RWPE2 (cell line): ENCODE measurements at regions not wholly inside any gene's neighbourhood (a gene's known extent, or its start where the extent isn't known, plus 50 kb on each side); places are given as distances from the start of the nearest gene placed in this dataset.

ENCODE experiments used
- ATAC-seq: fragments of 200-7000 bp; cut with Tn5 transposase; 3 replicates; pipeline ENCODE4 v1.9.1; 2021; ENCODE audit warnings: low read depth
- DNase-seq: peaks from one replicate; pipeline ENCODE4 v3.0.0-alpha.2; 2020; ENCODE audit warnings: low spot score
- H3K27ac ChIP-seq: fragments of 450-650 bp; 2 replicates; pipeline ENCODE4 v1.5.1; 2017; ENCODE audit warnings: mild to moderate bottlenecking; ENCODE audit not compliant: poor library complexity, severe bottlenecking
- H3K27me3 ChIP-seq: fragments of 250-450 bp; sonication (Bioruptor Pico); 2 replicates; pipeline ENCODE4 v1.5.1; 2021; ENCODE audit warnings: mild to moderate bottlenecking, moderate library complexity; ENCODE audit not compliant: insufficient read depth, poor library complexity, severe bottlenecking
- H3K36me3 ChIP-seq: fragments of 250-450 bp; sonication (Bioruptor Pico); 2 replicates; pipeline ENCODE4 v1.5.1; 2020; ENCODE audit warnings: low read depth, mild to moderate bottlenecking, moderate library complexity
- H3K4me1 ChIP-seq: fragments of 250-450 bp; sonication (Bioruptor Pico); 2 replicates; pipeline ENCODE4 v1.5.1; 2021; ENCODE audit warnings: mild to moderate bottlenecking, moderate library complexity; ENCODE audit not compliant: insufficient read depth, poor library complexity, severe bottlenecking
- H3K4me3 ChIP-seq: fragments of 250-450 bp; sonication (Bioruptor Pico); 2 replicates; pipeline ENCODE4 v1.5.1; 2021; ENCODE audit warnings: mild to moderate bottlenecking, moderate library complexity; ENCODE audit not compliant: severe bottlenecking
- H3K9me3 ChIP-seq: fragments of 250-450 bp; sonication (Bioruptor Pico); 2 replicates; pipeline ENCODE4 v1.5.1; 2021; ENCODE audit warnings: mild to moderate bottlenecking, moderate library complexity; ENCODE audit not compliant: severe bottlenecking
- TF ChIP-seq, protein P1 (sequence below): fragments of 450-650 bp; IDR thresholded peaks from one replicate; pipeline ENCODE4 v1.5.1; 2017; ENCODE audit warnings: mild to moderate bottlenecking, moderate library complexity; ENCODE audit not compliant: poor library complexity, severe bottlenecking

DNA sequence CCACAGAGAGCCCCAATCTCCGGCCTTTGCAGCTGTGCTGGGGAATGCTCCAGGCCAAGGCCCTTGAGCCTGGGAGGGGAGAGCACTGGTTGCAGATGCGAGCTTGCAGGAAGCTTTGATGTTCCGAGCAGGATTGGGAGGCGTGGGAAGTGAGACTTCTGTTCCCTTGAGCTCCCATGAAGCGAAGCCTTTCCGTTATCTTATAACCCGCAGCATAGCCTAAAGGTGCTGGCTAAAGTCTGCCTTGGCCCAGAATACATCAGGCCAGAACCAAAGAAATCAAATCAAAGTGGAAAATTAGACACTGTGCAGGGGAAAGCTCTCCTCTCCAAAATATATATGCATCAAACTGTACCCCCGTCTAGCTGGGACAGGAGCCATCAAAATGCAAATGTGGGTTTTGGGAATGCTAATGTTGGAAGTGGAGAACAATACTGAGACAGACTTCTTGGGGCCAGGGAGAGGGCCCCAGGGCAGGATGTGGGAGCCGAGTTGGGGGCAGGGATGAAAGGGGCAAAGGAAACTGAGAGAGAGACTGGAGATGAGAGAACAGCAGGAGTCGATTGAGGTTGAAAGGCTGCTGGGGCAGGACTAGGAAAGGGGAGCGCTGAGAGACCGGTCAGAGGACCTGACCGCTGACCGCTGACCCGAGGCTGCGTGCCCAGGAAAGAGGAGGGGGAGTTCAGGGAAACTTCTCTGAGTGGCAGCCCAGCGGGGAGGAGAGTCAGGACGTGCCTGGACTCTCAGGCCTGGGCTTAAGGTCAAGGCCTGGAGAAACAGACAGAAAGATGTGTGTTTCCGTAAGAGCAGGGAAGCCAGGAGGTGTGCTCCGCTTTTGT, 152.2 kb upstream of the PARP11 start:
- H3K4me1 ChIP-seq = peaks cover 2% of the 10 kb centered on the region
- H3K27ac ChIP-seq = no peak overlapping the region
- H3K9me3 ChIP-seq = no peaks in the 10 kb centered on the region
- H3K4me3 ChIP-seq = no peak overlapping the region
- no peaks in the 10 kb centered on the region for H3K36me3 ChIP-seq
- DNase-seq (no peak), ATAC-seq (no peak)
- H3K27me3 ChIP-seq = no peaks in the 10 kb centered on the region
- TF ChIP-seq, protein P1, sequence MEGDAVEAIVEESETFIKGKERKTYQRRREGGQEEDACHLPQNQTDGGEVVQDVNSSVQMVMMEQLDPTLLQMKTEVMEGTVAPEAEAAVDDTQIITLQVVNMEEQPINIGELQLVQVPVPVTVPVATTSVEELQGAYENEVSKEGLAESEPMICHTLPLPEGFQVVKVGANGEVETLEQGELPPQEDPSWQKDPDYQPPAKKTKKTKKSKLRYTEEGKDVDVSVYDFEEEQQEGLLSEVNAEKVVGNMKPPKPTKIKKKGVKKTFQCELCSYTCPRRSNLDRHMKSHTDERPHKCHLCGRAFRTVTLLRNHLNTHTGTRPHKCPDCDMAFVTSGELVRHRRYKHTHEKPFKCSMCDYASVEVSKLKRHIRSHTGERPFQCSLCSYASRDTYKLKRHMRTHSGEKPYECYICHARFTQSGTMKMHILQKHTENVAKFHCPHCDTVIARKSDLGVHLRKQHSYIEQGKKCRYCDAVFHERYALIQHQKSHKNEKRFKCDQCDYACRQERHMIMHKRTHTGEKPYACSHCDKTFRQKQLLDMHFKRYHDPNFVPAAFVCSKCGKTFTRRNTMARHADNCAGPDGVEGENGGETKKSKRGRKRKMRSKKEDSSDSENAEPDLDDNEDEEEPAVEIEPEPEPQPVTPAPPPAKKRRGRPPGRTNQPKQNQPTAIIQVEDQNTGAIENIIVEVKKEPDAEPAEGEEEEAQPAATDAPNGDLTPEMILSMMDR = no peak

DNA sequence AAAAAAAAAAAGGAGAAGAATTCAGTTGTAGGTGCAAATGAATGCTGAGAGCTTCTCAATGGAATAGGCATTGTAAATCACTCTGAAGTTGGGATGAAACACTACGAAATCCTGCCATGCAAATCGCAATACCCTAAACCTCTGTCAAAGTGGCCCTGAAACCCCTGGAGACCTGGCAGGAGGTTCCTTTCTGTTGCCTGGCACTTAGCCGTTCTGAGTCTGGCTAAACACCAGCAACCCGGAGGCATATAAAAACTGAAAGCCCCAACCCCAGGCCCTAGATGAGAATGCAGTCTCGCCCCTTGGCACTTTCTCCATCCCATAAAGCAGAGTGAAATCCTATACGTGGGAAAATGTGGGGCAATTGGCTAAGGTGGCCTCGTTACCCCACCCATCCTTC, 151.5 kb upstream of the PARP11 start:
- Histone ChIP-seq H3K9me3 (no peaks in the 10 kb centered on the region), H3K36me3 (no peaks in the 10 kb centered on the region), H3K27ac (no peak overlapping the region), H3K4me3 (no peak overlapping the region), H3K27me3 (no peaks in the 10 kb centered on the region), H3K4me1 (peaks cover 2% of the 10 kb centered on the region)
- no peak for ATAC-seq
- DNase-seq = no peak
- TF ChIP-seq, protein P1 = no peak

DNA sequence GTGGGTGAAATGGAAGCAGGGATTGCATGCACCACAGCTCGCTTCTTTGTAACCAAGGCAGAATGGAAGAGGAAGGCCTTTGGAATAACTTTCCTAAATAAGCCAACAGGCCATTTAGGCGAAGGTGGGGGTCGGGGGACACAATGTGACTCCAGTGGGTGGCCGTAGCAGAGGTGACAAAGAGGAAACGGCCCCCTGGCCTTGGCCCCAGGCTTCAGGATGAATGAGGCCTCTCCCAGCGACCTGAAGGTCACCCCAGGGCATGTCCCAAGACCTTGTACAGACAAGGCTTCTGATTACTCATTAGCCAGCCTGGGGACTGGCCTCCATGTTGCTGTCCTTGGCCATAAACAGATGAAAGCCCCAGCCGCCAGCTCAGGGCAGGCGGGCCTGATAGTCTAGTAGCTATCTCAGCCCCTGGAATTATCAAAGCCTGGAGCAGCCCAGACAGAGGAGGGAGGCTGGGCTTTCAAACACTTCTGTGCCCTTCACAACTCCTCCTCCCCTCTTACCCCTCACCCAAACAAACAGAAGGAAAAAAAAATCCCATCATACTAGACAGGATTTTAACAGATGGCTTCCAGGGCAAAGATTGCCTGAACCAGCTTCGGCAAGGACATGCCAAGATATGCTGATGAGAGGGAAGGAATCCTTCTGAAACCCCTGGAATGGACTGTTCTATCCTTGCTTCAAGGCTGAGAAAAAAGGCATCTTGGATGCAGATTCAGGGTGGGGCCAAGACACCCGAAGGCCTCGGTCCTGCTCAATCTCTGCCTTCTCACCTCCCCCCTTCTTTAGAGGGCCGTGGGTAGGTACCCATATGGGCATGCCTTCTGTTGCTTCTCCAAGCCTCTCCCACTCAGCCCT, 142.3 kb upstream of the PARP11 start:
- ATAC-seq (no peak), DNase-seq (no peak)
- Histone ChIP-seq H3K27me3 (no peaks in the 10 kb centered on the region), H3K4me1 (peaks cover 25% of the 10 kb centered on the region), H3K27ac (no peak overlapping the region), H3K4me3 (no peak overlapping the region), H3K36me3 (no peaks in the 10 kb centered on the region), H3K9me3 (no peaks in the 10 kb centered on the region)
- TF ChIP-seq, protein P1 = no peak

DNA sequence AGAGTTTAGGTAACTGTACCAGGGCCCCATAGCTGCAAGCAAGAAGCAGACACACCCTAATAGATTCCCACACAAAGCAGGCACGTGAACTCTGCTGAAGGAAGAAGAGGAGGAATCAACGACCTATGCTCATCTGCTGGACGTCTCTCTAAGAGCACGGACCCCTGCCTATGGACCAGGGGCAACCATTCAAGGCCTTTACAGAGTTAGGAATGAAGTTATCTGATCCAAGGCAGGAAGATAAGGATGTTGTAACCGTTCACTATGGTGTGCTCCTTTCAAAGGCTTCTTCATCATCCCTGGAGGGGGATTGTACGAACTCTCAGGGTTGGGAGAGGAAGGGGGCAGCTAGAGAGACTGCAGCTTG, 141.6 kb upstream of the PARP11 start:
- Histone ChIP-seq H3K9me3 (no peaks in the 10 kb centered on the region), H3K4me3 (no peak overlapping the region), H3K27me3 (no peaks in the 10 kb centered on the region), H3K36me3 (no peaks in the 10 kb centered on the region), H3K4me1 (peaks cover 29% of the 10 kb centered on the region), H3K27ac (no peak overlapping the region)
- DNase-seq (no peak), ATAC-seq (no peak)
- TF ChIP-seq, protein P1 = no peak
